Panc1 (cell line): ENCODE measurements at regions not wholly inside any gene's neighbourhood (a gene's known extent, or its start where the extent isn't known, plus 50 kb on each side); places are given as distances from the start of the nearest gene placed in this dataset.

Experiments used
- CTCF ChIP-seq: fragments of 450-650 bp; IDR thresholded peaks from 2 replicates; pipeline ENCODE4 v1.5.1; 2017; ENCODE audit warnings: mild to moderate bottlenecking
- TCF7L2 ChIP-seq: IDR thresholded peaks from 2 replicates; pipeline ENCODE4 v1.6.1; 2011; ENCODE audit warnings: mild to moderate bottlenecking, low read depth, low read length, inconsistent platforms

GRCh38 chr14:62117010-62117750 lies 355.0 kb downstream of the SNAPC1 start:
- 0 out of 2 replicates have a peak, but pooled peaks have one; percentile 15 for TF ChIP-seq CTCF
- no peak for TF ChIP-seq TCF7L2
